Keratinocyte (primary cell): ENCODE measurements at regions not wholly inside any gene's neighbourhood (a gene's known extent, or its start where the extent isn't known, plus 50 kb on each side); places are given as distances from the start of the nearest gene placed in this dataset.

Experiments
- DNase-seq: peaks from one replicate; pipeline ENCODE4 v3.0.0-alpha.2; 2011; ENCODE audit warnings: low read depth, missing footprints, low spot score
- FAIRE-seq: peaks from 2 replicates; lab custom pipeline; 2011; peaks lifted over from hg19 to GRCh38; lab: Jason Lieb, UNC
- H2AFZ ChIP-seq: 2 replicates; pipeline ENCODE4 v1.6.0; 2012; ENCODE audit warnings: low read length, control low read depth, inconsistent platforms; ENCODE audit not compliant: control insufficient read depth
- H3K27ac ChIP-seq: 2 replicates; pipeline ENCODE4 v1.5.1; 2011; ENCODE audit warnings: low read length; ENCODE audit not compliant: control insufficient read depth, insufficient read depth
- H3K27me3 ChIP-seq: 3 replicates; pipeline ENCODE4 v1.6.0; 2011; ENCODE audit warnings: low read length; ENCODE audit not compliant: control insufficient read depth, insufficient read depth; ENCODE audit errors: extremely low read depth
- H3K36me3 ChIP-seq, 2 experiments: 2 replicates in 1 of 2; 3 replicates in 1 of 2; pipeline ENCODE4 v1.5.1; 2011; ENCODE audit warnings: low read length in 2 of 2, mild to moderate bottlenecking in 1 of 2; ENCODE audit not compliant: control insufficient read depth in 2 of 2, insufficient read depth in 2 of 2; ENCODE audit errors: extremely low read depth in 1 of 2
- H3K4me1 ChIP-seq: 3 replicates; pipeline ENCODE4 v1.5.1; 2011; ENCODE audit warnings: low read length; ENCODE audit not compliant: control insufficient read depth, insufficient read depth; ENCODE audit errors: extremely low read depth
- H3K4me2 ChIP-seq: 3 replicates; pipeline ENCODE4 v1.6.0; 2011; ENCODE audit warnings: low read depth, low read length; ENCODE audit not compliant: control insufficient read depth, insufficient read depth; ENCODE audit errors: extremely low read depth
- H3K4me3 ChIP-seq, 3 experiments: fragments of 200-600 bp in 1 of 3; sonication (generic) in 1 of 3; 2 replicates in 2 of 3; 3 replicates in 1 of 3; pipeline ENCODE4 v1.5.1; 2011 to 2016; ENCODE audit warnings: low read length in 3 of 3, mild to moderate bottlenecking in 3 of 3, control low read depth in 2 of 3, inconsistent platforms in 1 of 3, low read depth in 1 of 3, mixed read lengths in 1 of 3, mixed run types in 1 of 3, moderate library complexity in 1 of 3; ENCODE audit not compliant: control insufficient read depth in 2 of 3, insufficient read depth in 2 of 3; ENCODE audit errors: extremely low read depth in 1 of 3
- H3K79me2 ChIP-seq: 2 replicates; pipeline ENCODE4 v1.6.0; 2012; ENCODE audit warnings: low read length; ENCODE audit not compliant: control insufficient read depth, insufficient read depth
- H3K9ac ChIP-seq: 3 replicates; pipeline ENCODE4 v1.6.0; 2011; ENCODE audit warnings: low read length; ENCODE audit not compliant: control insufficient read depth, insufficient read depth; ENCODE audit errors: extremely low read depth
- H3K9me1 ChIP-seq: 3 replicates; pipeline ENCODE4 v1.6.0; 2011; ENCODE audit warnings: low read length; ENCODE audit not compliant: control insufficient read depth, insufficient read depth; ENCODE audit errors: extremely low read depth
- H3K9me3 ChIP-seq: 2 replicates; pipeline ENCODE4 v1.5.1; 2012; ENCODE audit warnings: low read depth, low read length; ENCODE audit not compliant: control insufficient read depth
- H4K20me1 ChIP-seq: 3 replicates; pipeline ENCODE4 v1.6.0; 2011; ENCODE audit warnings: low read length; ENCODE audit not compliant: control insufficient read depth, insufficient read depth; ENCODE audit errors: extremely low read depth
- CTCF ChIP-seq, 3 experiments: IDR thresholded peaks in 1 of 3; conservative IDR thresholded peaks in 1 of 3; optimal IDR thresholded peaks in 1 of 3; 2 replicates in 2 of 3; 3 replicates in 1 of 3; pipeline versions ENCODE3 to v1.5.1; 2011; ENCODE audit warnings: low read length in 3 of 3, mild to moderate bottlenecking in 3 of 3, moderate library complexity in 2 of 3, control low read depth in 1 of 3, inconsistent platforms in 1 of 3; ENCODE audit not compliant: insufficient read depth in 2 of 3; ENCODE audit errors: extremely low read depth in 1 of 3
- EZH2 ChIP-seq: IDR thresholded peaks from one replicate; pipeline ENCODE4 v1.6.1; 2012; ENCODE audit warnings: inconsistent platforms, mild to moderate bottlenecking, low read length, moderate library complexity
- dilution Hi-C: fragments of 300-500 bp; cut with MboI; formaldehyde crosslinking; loops from one replicate; pipeline ENCODE4 v1.7.0; 2020; ENCODE audit warnings: low sequenced_read_pairs; ENCODE audit not compliant: extremely low pct_ligation_motif_present

DNA sequence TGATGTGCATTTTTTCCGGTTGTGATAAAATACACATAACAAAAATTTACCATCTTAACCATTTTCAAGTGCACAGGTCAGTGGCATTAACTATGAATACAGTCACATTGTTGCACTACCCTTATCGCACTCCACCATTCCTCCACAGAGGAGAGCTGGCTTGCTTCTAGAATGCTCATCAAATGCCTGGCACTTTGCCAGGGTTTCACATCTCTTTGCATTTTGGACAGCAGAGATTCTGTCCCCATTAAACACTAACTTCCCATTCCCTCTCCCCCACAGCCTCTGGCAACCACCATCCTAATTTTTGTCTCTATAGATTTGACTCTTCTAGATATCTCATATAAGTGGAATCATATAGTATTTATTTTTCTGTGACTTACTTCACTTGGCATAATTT lies 165.0 kb downstream of the ASB1 start:
- H3K9ac ChIP-seq = no peak overlapping the region
- H3K27ac ChIP-seq = no peak overlapping the region
- dilution Hi-C loops = no loop called here
- TF ChIP-seq CTCF (optimal IDR thresholded peaks at IDR 0.05 in 1 of 3, IDR thresholded peaks at IDR 0.05 in 1 of 3, conservative IDR thresholded peaks at IDR 0.05 in 1 of 3; ENCODE audit: extremely low read depth in 1 of 3, insufficient read depth in 2 of 3, low read length in 3 of 3) = no peak
- no peak for TF ChIP-seq EZH2
- H3K4me2 ChIP-seq = no peak overlapping the region
- H3K4me1 ChIP-seq = peaks cover 5% of the 10 kb centered on the region
- no peaks in the 10 kb centered on the region for H3K9me3 ChIP-seq
- H2AFZ ChIP-seq = no peak overlapping the region
- H3K9me1 ChIP-seq = no peaks in the 10 kb centered on the region
- no peaks in the 10 kb centered on the region for H4K20me1 ChIP-seq
- H3K27me3 ChIP-seq = no peaks in the 10 kb centered on the region
- FAIRE-seq (no peak), DNase-seq (no peak)
- no peaks in the 10 kb centered on the region for H3K36me3 ChIP-seq
- no peak overlapping the region for H3K4me3 ChIP-seq
- H3K79me2 ChIP-seq = no peaks in the 10 kb centered on the region

- Histone ChIP-seq H3K4me3 (no peak overlapping the region), H3K4me2 (no peak overlapping the region), H3K27ac (no peak overlapping the region), H4K20me1 (no peaks in the 10 kb centered on the region), H2AFZ (no peak overlapping the region), H3K27me3 (no peaks in the 10 kb centered on the region), H3K9me1 (no peaks in the 10 kb centered on the region), H3K4me1 (peaks cover 19% of the 10 kb centered on the region), H3K79me2 (no peaks in the 10 kb centered on the region), H3K9ac (no peak overlapping the region), H3K9me3 (no peaks in the 10 kb centered on the region), H3K36me3 (no peaks in the 10 kb centered on the region)
- dilution Hi-C loops = no loop called here
- FAIRE-seq (no peak), DNase-seq (no peak)
- TF ChIP-seq EZH2 = no peak
- TF ChIP-seq CTCF (optimal IDR thresholded peaks at IDR 0.05 in 1 of 3, IDR thresholded peaks at IDR 0.05 in 1 of 3, conservative IDR thresholded peaks at IDR 0.05 in 1 of 3; ENCODE audit: extremely low read depth in 1 of 3, insufficient read depth in 2 of 3, low read length in 3 of 3) = no peak
Measured at GRCh38 chr2:238593236-238593635, 166.5 kb downstream of the ASB1 start.
